ENCODE measurements at regions not wholly inside any gene's neighbourhood (a gene's known extent, or its start where the extent isn't known, plus 50 kb on each side); places are given as distances from the start of the nearest gene placed in this dataset.

- TF ChIP-seq CTCF (IDR thresholded peaks at IDR 0.05) = no peak
- TF ChIP-seq POLR2A (IDR thresholded peaks at IDR 0.05) = no peak
Measured at GRCh38 chr5:56647099-56647850, 168.1 kb upstream of the MAP3K1 start.

Measured in right lobe of liver (tissue), 4 donors.